ENCODE measurements at regions not wholly inside any gene's neighbourhood (a gene's known extent, or its start where the extent isn't known, plus 50 kb on each side); places are given as distances from the start of the nearest gene placed in this dataset.

DNA sequence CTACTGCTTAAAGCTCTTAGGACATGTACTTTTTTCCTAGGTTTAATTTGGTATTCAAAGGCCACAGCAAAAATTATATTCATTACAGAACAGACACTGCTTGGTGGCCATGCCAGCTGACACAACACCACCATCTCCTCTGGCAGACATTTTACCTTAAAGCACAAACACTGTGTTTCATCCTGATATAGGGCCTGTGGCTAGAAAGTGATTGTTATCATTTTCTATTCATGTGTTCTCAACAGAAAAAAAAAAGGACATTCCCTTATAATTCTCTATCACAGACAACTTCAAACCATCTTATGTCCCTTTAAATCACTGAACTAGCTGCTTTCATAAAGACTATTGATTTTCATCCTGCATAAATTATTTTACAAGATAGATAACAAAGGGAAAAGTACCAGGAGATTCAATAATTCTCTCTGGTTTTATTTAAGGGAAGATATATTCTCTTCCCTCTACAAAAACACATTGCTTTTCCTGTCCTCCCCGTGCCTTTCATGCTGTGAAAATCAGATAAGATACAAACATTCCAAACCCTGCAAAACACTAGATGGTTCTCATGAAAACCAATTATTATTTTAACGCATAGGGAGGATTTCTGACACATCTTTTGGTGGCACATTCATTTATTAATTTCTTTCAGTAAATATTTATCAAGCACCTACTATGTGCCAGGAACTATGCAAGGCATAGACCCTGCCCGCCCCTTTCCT lies 139.3 kb upstream of the TMCC3 start:
- DNase-seq (ENCODE audit: low read depth in 4 of 4, low spot score in 3 of 4): no peak

DNA sequence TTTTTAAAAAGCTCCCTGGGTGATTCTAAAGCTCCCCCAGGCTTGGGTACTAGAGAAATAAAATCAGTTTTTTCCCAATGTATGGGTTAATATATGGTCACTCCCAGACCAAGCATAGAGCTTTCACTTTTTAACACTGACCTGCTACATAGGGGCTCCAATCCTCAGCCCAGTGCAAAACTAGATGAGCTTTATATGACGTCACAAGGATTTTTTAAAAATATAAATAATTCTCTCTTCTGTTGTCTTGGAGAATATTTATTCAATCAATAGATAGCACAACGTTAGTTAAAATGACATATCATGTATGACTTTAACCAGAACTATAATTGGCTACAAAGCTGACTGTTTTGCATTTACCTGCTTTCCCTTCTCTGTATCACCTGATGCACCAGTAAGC lies 137.9 kb upstream of the TMCC3 start:
- no peak for DNase-seq (ENCODE audit: low read depth in 4 of 4, low spot score in 3 of 4)

DNA sequence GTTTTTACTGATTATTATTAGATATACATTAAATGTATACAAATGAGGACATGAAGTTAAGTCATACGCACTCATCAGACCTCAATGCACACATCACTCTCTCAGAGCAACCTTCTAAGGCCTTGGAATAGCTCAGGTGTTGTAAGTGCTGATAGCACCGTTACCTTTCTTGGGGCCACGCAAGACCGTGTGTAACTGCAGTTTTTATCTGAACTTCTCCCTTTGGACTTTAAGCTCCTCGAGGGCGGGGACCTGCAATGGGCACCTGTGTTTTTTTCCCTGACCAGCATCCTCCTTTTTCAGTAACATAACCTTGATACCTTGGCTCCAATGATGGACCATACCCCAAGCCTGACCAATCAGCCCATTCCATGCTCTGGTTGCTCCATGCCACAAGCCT lies 136.5 kb upstream of the TMCC3 start:
- no peak for DNase-seq (ENCODE audit: low read depth in 4 of 4, low spot score in 3 of 4)

DNA sequence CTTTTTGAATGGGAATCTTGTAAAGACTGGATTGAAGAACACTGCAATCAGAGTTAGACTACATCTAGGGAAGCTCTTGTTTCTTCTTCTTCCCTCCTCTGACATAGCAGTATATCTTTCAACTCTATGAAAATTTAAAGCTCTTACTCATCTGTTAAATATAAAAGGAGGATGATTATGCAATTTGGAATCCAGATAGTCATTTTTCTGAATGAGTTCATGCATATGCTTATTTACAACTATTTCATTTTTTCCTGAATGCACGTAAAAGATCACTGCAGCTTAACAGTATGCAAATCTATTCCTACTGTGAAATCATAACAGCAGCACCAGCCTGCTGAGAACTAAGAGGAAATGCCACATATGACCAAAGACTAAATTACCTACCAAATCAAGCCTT lies 133.5 kb upstream of the TMCC3 start:
- no peak for DNase-seq (ENCODE audit: low read depth in 4 of 4, low spot score in 3 of 4)

DNA sequence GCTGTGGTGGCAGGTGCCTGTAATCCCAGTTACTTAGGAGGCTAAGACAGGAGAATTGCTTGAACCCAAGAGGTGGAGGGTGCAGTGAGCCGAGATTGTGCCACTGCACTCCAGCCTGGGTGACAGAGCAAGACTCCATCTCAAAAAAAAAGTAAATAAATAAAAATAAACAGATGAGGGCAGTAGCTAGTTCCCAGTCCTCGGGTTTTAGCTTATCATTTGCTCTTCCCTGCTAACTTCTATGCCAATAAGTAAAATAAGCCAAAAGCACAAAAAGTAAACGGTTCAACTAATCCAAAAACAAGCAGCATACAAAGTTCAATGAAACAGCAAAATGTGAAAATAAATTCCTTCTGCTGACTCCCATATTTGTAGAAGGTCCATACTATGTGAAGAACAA lies 133.0 kb upstream of the TMCC3 start:
- DNase-seq (ENCODE audit: low read depth in 4 of 4, low spot score in 3 of 4): no peak

DNA sequence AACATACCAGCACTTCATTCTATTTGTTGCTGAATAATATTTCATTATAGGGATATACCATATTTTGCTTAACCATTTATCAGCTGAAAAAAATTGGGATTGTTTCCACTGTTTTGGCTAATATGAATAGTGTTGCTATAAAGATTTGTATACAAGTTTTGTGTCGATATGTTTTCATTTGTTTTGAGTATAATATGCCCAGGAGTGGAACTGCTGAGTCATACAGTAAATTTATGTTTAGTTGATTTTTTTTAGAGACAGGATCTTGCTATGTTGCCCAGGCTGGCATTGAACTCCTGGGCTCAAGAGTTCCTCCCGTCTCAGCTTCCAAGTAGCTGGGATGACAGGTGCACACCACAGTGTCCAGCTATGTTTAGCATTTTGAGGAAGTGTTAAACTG lies 131.5 kb upstream of the TMCC3 start:
- DNase-seq (ENCODE audit: low read depth in 4 of 4, low spot score in 3 of 4): no peak

DNA sequence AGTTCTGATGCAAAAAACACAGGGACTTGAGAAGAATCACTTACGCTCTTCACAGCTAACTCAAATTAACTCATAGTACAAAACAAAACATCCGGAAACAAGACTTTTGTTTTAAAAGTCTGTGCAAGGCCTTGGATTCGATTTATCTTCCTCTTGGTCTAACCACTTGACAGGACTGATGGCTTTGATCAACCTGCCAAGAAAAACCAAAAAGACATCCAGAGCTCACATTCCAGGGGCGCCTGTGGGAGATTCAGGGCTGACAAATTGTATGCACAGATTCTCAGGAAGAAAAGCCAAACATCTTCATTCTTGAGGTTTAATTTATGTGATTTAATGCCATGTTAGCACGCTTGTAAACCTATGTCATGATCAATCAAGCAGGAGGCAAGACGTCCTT lies 129.1 kb upstream of the TMCC3 start:
- DNase-seq (ENCODE audit: low read depth in 4 of 4, low spot score in 3 of 4): no peak

DNA sequence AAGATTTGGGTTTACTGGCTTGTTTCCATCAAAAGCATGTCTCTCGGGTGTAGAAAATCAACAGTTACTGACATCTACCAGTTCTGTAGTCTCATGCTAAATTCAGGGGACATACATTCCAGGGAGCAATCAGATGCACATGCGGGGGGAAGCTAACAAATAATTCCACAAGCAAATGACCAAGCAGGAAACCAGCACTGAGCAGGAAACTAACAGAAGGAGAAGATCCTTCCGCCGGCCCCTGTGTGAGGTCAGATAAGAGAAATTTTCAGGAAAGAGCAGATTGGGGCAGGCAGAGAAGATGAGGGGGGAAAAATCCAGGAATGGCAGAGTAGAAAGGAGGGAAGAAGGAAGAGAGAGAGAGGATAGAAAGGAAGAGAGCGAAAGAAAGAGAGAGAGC lies 127.6 kb upstream of the TMCC3 start:
- DNase-seq (ENCODE audit: low read depth in 4 of 4, low spot score in 3 of 4): no peak

DNA sequence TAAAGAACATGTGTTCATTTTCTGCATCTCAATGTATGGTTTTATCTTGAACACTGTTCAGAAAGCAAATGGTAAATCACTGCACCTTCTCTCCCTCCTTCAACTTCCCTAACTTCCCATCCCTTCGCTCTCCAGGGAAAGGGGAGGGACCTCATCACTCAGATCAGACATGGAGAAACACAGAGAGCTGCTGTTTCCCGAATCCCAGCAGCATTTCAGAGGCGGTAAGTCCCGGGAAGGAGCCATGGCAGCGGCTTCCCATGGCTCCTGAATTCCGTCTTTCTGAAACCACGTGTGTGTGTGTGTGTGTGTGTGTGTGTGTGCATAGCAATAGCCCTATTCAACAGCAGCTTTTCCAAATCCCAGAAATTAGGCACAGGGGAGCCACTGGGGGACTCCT lies 125.4 kb upstream of the TMCC3 start:
- no peak for DNase-seq (ENCODE audit: low read depth in 4 of 4, low spot score in 3 of 4)

DNA sequence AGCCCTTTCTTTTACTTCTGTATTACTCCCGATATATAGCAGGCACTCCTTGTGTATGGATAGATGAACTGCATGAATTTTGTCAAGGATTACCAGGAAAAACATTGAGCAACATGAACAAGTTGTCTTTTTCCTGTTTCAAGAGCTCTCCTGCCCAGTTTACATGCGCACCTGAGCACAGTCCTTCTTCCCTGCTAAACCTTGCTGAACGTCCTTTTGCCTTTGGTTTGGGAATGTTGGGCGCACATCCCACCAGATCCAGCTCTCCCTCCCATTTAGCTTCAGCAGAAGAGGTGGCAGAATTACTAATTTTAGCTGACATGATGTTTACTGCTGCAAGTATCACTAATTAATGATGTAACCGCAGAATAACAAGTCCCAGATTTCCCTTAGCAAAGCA lies 121.4 kb upstream of the TMCC3 start:
- no peak for DNase-seq (ENCODE audit: low read depth in 4 of 4, low spot score in 3 of 4)

DNA sequence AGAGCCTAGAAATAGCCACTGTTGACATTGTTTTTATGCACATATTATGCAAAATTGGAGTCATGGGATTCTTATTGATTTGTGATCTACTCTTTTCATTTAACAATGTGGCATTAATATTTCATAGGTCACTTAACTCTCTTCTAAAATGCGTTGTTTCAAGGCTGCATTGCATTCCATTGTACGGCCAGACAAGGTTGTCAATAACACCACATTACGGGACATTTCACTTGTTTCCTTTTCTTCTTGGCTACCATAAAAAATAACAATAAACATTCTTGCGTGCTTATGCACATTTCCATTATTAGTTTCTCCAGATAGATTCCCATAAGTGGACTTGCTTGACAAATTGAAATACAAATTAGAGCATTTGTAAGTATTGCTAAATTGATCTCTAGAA lies 120.8 kb upstream of the TMCC3 start:
- DNase-seq (ENCODE audit: low read depth in 4 of 4, low spot score in 3 of 4): no peak

DNA sequence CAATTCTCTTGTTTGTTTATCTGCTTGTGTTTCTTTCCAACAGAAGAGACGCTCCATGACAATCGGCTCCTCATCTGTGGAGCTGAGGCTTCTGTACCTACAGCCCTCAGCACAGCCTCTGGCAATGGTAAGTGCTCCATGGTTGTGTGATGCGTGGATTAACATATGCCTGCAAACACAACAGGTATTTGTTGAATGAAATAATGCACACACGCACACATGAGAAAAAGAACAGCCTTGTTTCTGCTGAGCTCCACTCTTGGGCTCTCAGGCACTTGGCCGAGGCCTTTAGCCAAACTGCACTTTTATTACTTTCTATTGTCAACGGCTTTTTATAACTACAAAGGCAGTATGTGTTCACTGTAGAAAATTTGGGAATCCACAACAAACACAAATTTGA lies 120.4 kb upstream of the TMCC3 start:
- no peak for DNase-seq (ENCODE audit: low read depth in 4 of 4, low spot score in 3 of 4)

DNA sequence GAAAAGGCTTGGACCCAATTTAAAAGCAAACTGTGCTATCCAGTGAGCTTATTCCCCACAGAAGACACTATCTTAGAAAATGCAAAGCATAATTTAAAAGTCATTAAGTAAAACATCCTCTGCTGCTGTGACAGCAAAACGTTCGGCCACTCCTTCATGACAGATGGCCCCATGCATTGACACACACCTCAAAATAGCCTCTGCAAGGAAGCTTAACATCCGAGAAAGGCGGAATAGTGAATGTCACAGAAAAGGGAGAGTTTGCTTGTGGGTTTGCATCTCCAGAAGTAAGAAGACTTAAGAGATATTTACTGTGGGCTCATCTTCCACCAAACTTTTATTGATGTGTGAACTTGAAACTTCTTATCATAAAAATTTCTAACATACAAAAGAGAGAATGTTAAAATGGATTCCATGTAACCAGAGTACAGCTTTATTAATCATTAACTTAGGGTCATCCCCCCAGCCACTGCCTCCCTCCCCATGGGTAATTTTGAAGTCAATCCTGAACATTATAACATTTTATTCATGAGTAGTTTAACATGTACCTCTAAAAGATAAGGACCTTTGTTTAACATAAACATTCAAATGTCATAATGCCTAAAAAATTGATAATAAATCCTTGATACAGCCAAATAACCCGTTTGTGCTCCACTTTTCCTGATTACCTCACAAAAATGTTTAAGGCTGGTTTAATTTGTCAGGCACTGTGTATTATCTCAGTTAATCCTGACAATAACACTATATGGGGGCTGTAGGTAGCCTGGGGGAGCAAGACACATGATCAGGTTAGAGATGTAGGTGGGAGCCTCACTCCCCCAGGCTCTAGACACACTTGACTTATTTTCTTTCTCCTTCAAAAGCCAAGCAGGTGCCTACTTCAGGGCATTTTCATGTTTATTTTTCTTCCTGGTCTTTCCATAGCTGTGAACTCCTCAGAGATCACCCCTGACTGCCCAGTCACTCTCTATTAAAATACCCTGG lies 119.7 kb upstream of the TMCC3 start:
- no peak for DNase-seq (ENCODE audit: low read depth in 4 of 4, low spot score in 3 of 4)

DNA sequence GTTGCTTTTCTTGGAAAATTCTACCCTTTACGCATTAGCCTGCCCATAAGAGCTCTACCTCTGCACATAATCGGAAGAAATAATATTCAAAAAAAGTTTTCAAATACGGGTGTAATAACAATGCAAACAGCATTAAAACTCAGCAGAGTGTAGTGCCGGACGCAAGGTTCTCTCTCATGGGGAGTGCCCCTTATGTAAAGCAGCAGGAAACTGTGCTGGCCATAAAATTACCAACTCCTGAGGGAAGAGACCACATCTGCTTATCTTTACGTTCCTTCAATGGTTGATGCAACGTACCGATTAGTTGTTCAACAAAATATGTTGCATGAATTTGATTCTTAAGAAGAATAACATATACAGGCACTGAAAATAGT lies 118.7 kb upstream of the TMCC3 start:
- no peak for DNase-seq (ENCODE audit: low read depth in 4 of 4, low spot score in 3 of 4)

DNA sequence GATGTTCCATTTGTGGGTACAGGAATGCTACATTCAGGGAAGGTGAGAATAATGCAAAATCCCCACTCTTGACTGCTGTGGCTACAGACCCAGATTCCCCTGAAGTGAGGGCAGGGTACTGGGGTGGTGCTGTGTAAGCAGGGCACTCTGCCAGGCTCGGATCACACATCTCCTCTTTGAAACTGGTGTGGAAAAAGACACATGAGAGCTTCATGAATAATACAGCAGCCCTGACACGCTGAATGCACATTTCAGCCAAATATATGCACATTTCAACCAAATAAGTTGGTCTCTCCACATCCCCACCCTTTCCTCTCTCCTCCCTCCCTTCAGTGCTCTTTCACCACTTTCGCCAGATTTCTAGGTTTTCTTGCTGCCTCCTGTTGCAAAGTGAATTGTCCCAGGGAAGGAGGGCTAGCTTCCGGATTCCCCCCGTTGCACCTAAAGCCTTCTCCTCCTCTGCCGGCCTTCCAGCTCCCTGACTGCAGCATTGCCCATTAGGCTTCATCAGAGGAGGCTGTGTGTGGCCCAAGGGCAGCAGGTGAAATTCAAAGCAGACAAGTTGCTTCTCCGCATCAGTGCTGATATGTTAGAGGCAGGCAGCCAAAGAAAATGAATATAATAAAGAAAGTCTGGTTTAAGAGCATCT lies 118.2 kb upstream of the TMCC3 start:
- no peak for DNase-seq (ENCODE audit: low read depth in 4 of 4, low spot score in 3 of 4)

DNA sequence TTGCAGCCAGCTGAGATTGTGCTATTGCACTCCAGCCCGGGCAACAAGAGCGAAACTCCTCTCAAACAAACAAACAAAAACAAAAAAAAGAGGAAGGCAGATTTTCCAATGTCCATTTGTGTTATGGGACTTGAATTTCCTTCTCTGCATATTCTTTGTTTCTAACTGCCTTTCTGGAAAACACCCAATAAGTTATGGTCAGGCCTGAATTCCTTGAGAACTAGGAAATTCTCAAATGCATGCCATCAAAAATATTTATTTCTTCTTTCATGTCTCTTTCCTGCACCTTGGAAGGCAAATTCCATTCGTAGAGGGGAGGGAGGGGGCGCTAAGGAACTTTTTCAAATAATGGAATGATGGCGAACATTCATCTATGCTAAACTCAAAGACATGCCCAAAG lies 117.6 kb upstream of the TMCC3 start:
- no peak for DNase-seq (ENCODE audit: low read depth in 4 of 4, low spot score in 3 of 4)

DNA sequence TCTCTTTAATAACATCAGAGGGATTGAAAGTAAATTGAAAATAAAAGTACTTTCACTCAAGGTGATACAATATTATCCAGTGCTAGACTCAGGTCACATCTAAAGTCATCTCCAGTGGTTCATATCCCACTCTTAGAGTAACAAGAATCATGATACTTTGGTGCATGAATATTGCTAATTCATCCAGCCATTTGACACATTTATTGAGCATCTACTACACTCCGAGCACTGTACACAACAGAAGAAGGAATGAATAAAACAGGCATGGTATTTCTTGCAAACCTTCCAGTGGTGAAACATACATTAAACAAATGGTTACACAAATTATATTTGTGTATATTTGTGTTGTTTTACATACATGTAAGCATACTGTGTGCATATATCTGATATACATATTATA lies 116.0 kb upstream of the TMCC3 start:
- no peak for DNase-seq (ENCODE audit: low read depth in 4 of 4, low spot score in 3 of 4)

DNA sequence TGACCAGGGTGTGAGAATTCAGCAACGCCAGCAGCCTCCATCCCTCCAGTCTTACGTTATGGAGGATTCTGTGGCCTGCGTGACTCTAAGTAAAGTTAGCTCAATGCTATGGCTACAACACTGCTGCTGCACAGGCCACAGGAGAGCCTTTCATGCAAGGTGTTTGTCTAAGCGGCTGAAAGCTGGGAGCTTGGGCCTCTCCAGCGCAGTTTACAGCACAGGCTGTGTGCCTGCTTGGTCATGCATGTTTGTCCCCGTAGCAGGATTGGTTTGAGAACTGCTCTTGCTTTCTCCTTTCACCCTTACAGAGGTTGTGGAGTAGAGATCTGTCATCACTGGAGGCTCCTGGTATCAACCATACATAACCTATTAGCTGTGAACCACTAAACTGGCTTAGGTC lies 113.1 kb upstream of the TMCC3 start:
- DNase-seq (ENCODE audit: low read depth in 4 of 4, low spot score in 3 of 4): no peak

DNA sequence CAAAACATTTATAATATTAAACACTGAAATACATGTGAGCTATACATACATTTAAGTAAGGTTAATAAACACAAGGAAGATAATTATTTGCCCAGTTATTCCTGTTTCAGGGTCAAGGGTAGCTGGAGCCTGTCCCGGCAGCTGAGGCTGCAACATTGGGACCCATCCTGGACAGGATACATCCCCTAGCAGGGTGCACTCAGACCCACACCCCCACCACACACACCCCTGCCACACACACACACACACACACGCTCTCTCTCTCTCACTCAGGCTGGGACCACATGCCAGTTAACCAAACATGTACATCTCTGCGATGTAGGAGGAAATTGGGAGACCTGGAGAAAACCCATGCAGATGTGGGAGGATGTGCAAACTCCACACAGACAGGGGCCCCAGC lies 112.6 kb upstream of the TMCC3 start:
- no peak for DNase-seq (ENCODE audit: low read depth in 4 of 4, low spot score in 3 of 4)

DNA sequence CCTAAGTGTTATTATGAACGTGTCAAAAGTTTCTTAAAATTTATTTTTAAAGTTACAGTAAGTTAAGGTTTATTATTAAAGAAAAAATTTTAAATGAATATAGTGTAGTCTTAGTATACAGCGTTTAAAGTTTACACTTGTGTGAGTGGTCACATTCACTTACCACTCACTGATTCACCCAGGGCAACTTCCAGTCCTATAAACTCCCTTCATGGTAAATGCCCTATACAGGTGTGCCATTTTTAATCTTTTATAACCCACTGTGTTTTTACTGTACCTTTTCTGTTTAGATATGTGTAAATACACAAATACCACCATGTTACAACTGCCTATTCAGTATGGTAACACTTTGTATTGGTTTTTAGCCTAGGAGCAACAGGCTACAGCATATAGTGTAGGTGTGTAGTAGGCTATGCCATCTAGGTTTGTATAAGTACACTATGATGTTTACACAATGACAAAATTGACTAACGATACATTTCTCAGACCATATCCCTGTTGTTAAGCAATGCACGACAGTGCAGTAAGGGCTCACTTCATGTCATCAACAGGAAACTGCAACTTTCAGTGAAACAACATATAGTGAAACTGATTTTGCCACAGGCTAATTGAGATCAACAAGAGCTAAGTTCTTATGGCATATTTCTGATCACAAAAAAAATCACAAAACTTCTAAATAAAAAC lies 112.0 kb upstream of the TMCC3 start:
- no peak for DNase-seq (ENCODE audit: low read depth in 4 of 4, low spot score in 3 of 4)

DNA sequence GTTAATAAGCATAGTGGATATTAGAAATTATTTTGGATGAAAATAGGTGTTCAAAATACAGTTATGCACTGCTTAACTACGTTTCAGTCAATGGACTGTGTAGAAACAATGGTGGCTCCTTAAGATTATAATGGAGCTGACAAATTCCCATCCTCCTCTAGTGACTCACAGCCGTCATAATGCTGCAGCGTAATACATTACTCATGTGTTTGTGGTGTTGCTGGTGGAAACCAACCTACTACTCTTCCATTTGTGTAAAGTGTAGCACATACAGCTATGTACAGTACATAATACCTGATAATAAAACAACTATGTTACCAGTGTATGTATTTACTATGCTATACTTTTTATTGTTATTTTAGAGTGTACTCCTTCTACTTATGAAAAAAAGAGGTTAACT lies 111.2 kb upstream of the TMCC3 start:
- DNase-seq (ENCODE audit: low read depth in 4 of 4, low spot score in 3 of 4): no peak
